Ishikawa (cell line): ENCODE measurements at regions not wholly inside any gene's neighbourhood (a gene's known extent, or its start where the extent isn't known, plus 50 kb on each side); places are given as distances from the start of the nearest gene placed in this dataset.

Experiments
- CEBPB ChIP-seq: IDR thresholded peaks from 2 replicates; pipeline ENCODE4 v1.6.1; 2012
- CREB1 ChIP-seq: IDR thresholded peaks from 2 replicates; pipeline ENCODE4 v1.6.1; 2012; ENCODE audit warnings: low read depth
- EP300 ChIP-seq: IDR thresholded peaks from 2 replicates; pipeline ENCODE4 v1.6.1; 2012; ENCODE audit warnings: borderline replicate concordance
- RAD21 ChIP-seq: IDR thresholded peaks from 2 replicates; pipeline ENCODE4 v1.6.1; 2012; ENCODE audit warnings: low read depth
- REST ChIP-seq: IDR thresholded peaks from 2 replicates; pipeline ENCODE4 v1.6.1; 2012; ENCODE audit warnings: low read depth, mild to moderate bottlenecking
- TAF1 ChIP-seq: IDR thresholded peaks from 2 replicates; pipeline ENCODE4 v1.6.1; 2012; ENCODE audit warnings: low read depth, mild to moderate bottlenecking
- ZBTB7A ChIP-seq: IDR thresholded peaks from 2 replicates; pipeline ENCODE4 v1.6.1; 2012; ENCODE audit warnings: low read depth
- TF ChIP-seq, protein P1 (sequence below): IDR thresholded peaks from 2 replicates; pipeline ENCODE4 v1.6.1; 2012

- TF ChIP-seq ZBTB7A (no peak), RAD21 (no peak), EP300 (no peak), TAF1 (no peak), REST (no peak), CEBPB (no peak), CREB1 (no peak)
- TF ChIP-seq, protein P1, sequence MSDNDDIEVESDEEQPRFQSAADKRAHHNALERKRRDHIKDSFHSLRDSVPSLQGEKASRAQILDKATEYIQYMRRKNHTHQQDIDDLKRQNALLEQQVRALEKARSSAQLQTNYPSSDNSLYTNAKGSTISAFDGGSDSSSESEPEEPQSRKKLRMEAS, result no peak
These were observed 374.2 kb downstream of the EN1 start for GRCh38 chr2:118473241-118473640.
